Epithelial cell of esophagus (primary cell): ENCODE measurements at regions not wholly inside any gene's neighbourhood (a gene's known extent, or its start where the extent isn't known, plus 50 kb on each side); places are given as distances from the start of the nearest gene placed in this dataset.

Experiments
- DNase-seq: peaks from one replicate; pipeline ENCODE4 v3.0.0; 2010; ENCODE audit warnings: low read depth
- H3K4me3 ChIP-seq: 2 replicates; pipeline ENCODE4 v1.5.1; 2011; ENCODE audit warnings: mild to moderate bottlenecking, low read length, control low read depth
- CTCF ChIP-seq: IDR thresholded peaks from 2 replicates; pipeline ENCODE4 v1.5.1; 2011; ENCODE audit warnings: low read depth, mild to moderate bottlenecking, low read length, control low read depth, inconsistent platforms; ENCODE audit not compliant: insufficient read depth; ENCODE audit errors: missing control alignments

GRCh38 chr7:9752033-9752432, 1221.6 kb upstream of the PHF14 start:
- no peak overlapping the region for H3K4me3 ChIP-seq
- no peak for TF ChIP-seq CTCF
- no peak for DNase-seq

- H3K4me3 ChIP-seq = no peak overlapping the region
- no peak for TF ChIP-seq CTCF
- no peak for DNase-seq
Measured at GRCh38 chr7:9761224-9761623, 1212.4 kb upstream of the PHF14 start.

GRCh38 chr7:9776900-9777299, 1196.8 kb upstream of the PHF14 start:
- DNase-seq = no peak
- no peak for TF ChIP-seq CTCF

GRCh38 chr7:9778367-9778766, 1195.3 kb upstream of the PHF14 start:
- TF ChIP-seq CTCF = no peak
- DNase-seq = no peak
- H3K4me3 ChIP-seq = no peak overlapping the region

More at GRCh38 chr7:9776900-9777299, 1196.8 kb upstream of the PHF14 start:
- no peak overlapping the region for H3K4me3 ChIP-seq

DNA sequence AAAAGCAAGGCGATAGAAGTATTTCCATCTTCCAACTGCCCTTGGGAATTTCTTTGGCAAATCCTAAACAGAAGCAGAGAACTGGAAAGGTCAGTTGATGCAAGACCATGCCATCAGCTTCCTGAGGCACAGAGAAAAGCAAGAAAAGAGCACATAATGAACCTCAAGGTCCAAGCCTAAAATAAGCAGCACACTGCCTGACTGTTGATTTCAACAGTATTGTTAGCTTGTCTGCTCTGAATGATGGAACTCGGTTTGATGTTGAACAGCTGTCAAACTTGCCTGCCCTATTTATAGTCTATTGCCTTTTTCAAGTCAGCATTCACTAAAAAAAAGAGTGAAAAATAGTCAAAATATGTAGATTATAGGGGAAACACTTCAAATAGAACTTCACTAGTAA, 1192.0 kb upstream of the PHF14 start:
- DNase-seq = no peak
- TF ChIP-seq CTCF = no peak
- no peak overlapping the region for H3K4me3 ChIP-seq

- no peak for DNase-seq
- TF ChIP-seq CTCF = no peak
- no peak overlapping the region for H3K4me3 ChIP-seq
Measured at GRCh38 chr7:9782275-9782674, 1191.4 kb upstream of the PHF14 start.

DNA sequence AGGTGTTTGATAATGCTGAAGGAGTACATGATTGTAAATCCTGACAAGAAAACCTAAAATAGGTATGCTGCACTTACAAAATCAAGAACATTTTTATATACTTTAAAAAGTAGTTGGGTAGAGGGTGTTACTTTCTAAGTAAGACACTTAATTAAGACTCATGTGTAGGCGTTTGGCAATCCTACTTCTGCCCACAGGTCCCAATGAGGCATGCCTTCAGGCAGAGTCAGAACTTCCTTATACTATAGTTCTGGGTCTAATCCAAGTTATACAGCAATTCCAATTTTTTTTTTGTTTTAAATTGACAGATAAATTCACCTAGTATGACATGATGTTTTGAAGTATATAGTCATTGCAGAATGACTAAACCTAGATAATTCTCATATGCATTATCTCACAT, 1188.5 kb upstream of the PHF14 start:
- no peak for DNase-seq
- TF ChIP-seq CTCF = no peak
- no peak overlapping the region for H3K4me3 ChIP-seq
